Neural cell (in vitro differentiated cells): ENCODE measurements at regions not wholly inside any gene's neighbourhood (a gene's known extent, or its start where the extent isn't known, plus 50 kb on each side); places are given as distances from the start of the nearest gene placed in this dataset.

Experiments
- EP300 ChIP-seq: fragments of 450-650 bp; conservative IDR thresholded peaks from 2 replicates; pipeline ENCODE4 v1.6.1; 2014; ENCODE audit warnings: antibody characterized with exemption, mild to moderate bottlenecking, moderate library complexity; ENCODE audit not compliant: poor library complexity, severe bottlenecking
- EZH2 ChIP-seq: fragments of 200-600, 300-800 bp; shearing (Covaris generic), sonication (generic); IDR thresholded peaks from 2 replicates; pipeline ENCODE4 v1.6.1; 2014; ENCODE audit warnings: antibody characterized with exemption, low read length, borderline replicate concordance, mild to moderate bottlenecking; ENCODE audit not compliant: insufficient read depth, poor library complexity, severe bottlenecking
- POLR2AphosphoS5 ChIP-seq: IDR thresholded peaks from 2 replicates; pipeline ENCODE4 v1.6.1; 2012
- RAD21 ChIP-seq: fragments of 450-650 bp; conservative IDR thresholded peaks from 2 replicates; pipeline ENCODE4 v1.6.1; 2014; ENCODE audit warnings: antibody characterized with exemption, mild to moderate bottlenecking, moderate library complexity
- TF ChIP-seq, protein P1 (sequence below): fragments of 450-650 bp; IDR thresholded peaks from 2 replicates; pipeline ENCODE4 v1.5.1; 2014; ENCODE audit warnings: antibody characterized with exemption, mild to moderate bottlenecking, moderate library complexity; ENCODE audit not compliant: poor library complexity, severe bottlenecking
- TF ChIP-seq, protein P2 (sequence below): IDR thresholded peaks from 2 replicates; pipeline ENCODE4 v1.6.1; 2012; ENCODE audit warnings: borderline replicate concordance

DNA sequence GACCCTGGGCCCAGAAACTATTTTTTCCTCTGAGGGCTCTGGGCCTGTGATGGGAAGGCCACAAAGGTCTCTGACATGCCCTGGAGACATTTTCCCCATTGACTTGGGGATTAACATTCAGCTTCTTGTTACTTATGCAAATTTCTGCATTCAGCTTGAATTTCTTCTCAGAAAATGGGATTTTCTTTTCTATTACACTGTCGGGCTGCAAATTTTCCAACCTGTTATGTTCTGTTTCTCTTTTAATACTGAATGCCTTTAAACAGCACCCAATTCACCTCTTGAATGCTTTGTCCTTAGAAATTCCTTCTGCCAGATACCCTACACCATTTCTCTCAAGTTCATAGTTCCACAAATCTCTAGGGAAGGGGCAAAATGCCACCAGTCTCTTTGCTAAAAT is 241.0 kb downstream of the HNMT start:
- TF ChIP-seq, protein P1, sequence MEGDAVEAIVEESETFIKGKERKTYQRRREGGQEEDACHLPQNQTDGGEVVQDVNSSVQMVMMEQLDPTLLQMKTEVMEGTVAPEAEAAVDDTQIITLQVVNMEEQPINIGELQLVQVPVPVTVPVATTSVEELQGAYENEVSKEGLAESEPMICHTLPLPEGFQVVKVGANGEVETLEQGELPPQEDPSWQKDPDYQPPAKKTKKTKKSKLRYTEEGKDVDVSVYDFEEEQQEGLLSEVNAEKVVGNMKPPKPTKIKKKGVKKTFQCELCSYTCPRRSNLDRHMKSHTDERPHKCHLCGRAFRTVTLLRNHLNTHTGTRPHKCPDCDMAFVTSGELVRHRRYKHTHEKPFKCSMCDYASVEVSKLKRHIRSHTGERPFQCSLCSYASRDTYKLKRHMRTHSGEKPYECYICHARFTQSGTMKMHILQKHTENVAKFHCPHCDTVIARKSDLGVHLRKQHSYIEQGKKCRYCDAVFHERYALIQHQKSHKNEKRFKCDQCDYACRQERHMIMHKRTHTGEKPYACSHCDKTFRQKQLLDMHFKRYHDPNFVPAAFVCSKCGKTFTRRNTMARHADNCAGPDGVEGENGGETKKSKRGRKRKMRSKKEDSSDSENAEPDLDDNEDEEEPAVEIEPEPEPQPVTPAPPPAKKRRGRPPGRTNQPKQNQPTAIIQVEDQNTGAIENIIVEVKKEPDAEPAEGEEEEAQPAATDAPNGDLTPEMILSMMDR: no peak
- TF ChIP-seq EZH2 (no peak), POLR2AphosphoS5 (no peak), EP300 (no peak), RAD21 (no peak)
- TF ChIP-seq, protein P2, sequence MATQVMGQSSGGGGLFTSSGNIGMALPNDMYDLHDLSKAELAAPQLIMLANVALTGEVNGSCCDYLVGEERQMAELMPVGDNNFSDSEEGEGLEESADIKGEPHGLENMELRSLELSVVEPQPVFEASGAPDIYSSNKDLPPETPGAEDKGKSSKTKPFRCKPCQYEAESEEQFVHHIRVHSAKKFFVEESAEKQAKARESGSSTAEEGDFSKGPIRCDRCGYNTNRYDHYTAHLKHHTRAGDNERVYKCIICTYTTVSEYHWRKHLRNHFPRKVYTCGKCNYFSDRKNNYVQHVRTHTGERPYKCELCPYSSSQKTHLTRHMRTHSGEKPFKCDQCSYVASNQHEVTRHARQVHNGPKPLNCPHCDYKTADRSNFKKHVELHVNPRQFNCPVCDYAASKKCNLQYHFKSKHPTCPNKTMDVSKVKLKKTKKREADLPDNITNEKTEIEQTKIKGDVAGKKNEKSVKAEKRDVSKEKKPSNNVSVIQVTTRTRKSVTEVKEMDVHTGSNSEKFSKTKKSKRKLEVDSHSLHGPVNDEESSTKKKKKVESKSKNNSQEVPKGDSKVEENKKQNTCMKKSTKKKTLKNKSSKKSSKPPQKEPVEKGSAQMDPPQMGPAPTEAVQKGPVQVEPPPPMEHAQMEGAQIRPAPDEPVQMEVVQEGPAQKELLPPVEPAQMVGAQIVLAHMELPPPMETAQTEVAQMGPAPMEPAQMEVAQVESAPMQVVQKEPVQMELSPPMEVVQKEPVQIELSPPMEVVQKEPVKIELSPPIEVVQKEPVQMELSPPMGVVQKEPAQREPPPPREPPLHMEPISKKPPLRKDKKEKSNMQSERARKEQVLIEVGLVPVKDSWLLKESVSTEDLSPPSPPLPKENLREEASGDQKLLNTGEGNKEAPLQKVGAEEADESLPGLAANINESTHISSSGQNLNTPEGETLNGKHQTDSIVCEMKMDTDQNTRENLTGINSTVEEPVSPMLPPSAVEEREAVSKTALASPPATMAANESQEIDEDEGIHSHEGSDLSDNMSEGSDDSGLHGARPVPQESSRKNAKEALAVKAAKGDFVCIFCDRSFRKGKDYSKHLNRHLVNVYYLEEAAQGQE: no peak
